LNCAP (cell line): ENCODE measurements at regions not wholly inside any gene's neighbourhood (a gene's known extent, or its start where the extent isn't known, plus 50 kb on each side); places are given as distances from the start of the nearest gene placed in this dataset.

ENCODE experiments used
- CTCF ChIP-seq: fragments of 450-650 bp; IDR thresholded peaks from 2 replicates; pipeline ENCODE4 v1.5.1; 2017; ENCODE audit warnings: mild to moderate bottlenecking

- no peak for TF ChIP-seq CTCF
Observed at GRCh38 chr10:64182671-64183070, 661.5 kb downstream of the REEP3 start.

- TF ChIP-seq CTCF = no peak
Observed at GRCh38 chr10:64191286-64191685, 670.1 kb downstream of the REEP3 start.

- TF ChIP-seq CTCF = no peak
Observed at GRCh38 chr10:64196638-64197315, 675.6 kb downstream of the REEP3 start.

GRCh38 chr10:64201936-64202335 is 680.7 kb downstream of the REEP3 start:
- no peak for TF ChIP-seq CTCF

GRCh38 chr10:64206409-64206808 is 685.2 kb downstream of the REEP3 start:
- no peak for TF ChIP-seq CTCF

- TF ChIP-seq CTCF = no peak
Observed at GRCh38 chr10:64209561-64209960, 688.4 kb downstream of the REEP3 start.

- TF ChIP-seq CTCF = no peak
Observed at GRCh38 chr10:64210211-64210610, 689.0 kb downstream of the REEP3 start.

GRCh38 chr10:64211466-64211865 is 690.3 kb downstream of the REEP3 start:
- TF ChIP-seq CTCF = no peak
